T-helper 1 cell (primary cell): ENCODE measurements at regions not wholly inside any gene's neighbourhood (a gene's known extent, or its start where the extent isn't known, plus 50 kb on each side); places are given as distances from the start of the nearest gene placed in this dataset.

Source experiments
- DNase-seq, 5 donors: peaks; one replicate each; pipeline ENCODE4 v3.0.0-alpha.2; 2012 to 2020

DNA sequence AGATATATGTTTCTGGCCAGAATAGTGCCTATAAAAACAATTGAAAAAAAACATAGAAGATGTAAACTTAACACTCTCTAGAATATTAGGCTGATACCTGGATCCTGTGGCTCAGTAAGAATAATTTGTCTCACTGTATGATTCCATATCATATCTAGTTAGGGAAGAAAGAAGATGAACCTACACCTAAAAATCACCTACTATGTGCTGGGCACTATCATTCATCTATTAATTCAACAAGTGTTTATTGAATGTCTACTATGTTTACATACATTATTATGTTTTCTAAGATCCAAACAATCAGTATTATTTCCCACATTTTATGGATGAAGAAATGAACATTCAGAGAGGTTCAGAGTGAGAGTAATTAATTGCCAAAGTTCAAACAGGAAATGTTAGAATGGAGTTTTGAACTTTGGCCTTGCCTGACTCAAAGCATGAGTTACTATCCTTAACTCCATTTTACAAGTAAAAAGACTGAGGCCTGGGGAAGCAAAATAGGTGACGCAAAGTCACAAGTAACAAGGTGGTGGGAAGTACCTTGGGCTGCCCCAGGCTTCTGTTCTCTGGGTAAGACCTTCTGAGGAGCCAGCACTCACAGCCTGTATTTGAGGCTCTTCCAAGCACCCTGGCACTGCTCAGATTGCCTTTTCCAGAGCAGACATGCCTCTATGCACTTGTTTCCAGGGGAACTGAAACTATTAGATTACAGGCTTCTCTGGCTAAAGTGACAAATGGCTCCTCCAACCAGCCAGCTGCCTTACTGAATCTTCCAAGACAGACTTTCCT is 111.1 kb upstream of the ACSL4 start:
- no peak for DNase-seq

DNA sequence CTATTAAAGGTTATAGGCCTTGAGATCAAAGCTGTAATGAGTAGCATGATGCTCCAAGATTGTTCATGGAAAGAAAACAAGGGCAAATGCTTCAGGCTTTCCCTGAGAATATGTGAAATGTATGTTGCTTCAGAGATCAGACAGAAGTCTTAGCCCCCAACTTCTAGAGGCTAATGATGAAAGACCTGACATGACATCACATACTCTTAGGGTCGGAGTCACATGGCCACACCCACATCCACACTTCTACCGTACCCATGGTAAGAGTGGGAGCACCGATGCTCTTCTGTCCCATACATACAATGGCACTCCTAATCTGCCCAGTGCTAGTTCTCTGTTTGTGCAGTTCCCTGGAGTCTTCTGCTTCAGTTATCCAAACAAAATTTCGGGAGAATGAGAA is 111.9 kb upstream of the ACSL4 start:
- no peak for DNase-seq

DNA sequence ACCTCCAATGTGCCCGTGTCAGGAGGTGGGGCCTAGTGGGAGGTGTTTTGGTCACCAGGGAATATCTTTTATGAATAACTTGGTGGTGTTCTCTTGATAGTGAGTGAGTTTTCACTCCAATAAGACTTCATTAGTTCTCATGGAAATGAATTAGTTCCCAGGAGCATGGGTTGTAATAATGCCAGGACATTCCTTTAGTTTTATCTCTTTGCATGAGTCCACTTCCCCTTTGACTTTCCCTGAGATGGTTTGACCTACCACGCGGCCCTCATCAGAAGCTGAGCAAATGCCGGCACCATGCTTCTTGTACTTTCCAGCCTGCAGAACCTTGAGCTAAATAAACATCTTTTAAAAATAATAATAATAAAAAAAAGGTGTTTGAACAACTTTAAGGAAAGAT is 112.9 kb upstream of the ACSL4 start:
- DNase-seq: no peak

DNA sequence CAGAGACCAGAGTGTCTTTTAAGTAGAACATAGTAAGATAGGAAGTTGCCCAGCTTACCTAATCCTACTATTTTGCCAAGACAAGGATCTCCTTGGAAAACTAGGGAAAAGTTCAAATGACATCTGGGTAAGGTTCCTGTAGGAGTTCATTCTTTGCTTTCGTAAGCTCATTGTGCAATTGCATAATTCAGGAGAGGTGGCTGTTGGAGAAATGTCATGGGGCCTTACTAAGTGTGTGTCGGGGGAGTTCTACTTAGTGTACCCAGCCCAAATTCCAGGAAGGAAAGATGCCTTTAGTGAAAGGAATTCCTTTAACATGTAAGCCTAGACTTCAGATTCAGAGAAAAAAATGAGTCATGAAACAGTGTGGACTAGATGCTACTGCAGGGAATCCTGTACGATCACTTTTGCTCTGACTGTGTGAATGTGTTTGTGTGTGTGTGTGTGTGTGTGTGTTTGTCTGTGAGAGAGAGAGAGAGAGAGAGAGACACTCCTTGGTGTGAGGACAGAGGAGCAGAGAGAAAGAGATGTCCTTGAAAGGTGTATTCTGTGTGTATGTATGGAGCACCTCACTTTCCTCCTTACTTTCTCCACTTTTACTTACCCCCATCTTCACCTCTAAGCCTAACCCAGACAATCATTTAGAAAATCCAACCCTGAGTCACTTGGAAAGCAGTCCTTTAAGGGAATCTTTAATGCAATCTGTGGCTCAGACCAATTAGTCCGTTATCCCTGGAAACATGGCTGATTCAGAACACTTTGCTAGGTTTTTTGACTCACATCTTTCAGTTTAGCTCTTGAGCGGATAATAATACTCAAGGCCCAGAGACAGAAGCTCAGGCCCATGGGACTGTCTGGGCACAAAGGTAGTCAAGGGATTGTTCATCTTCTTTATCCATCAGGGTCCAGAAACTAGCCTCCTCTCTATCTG is 114.5 kb upstream of the ACSL4 start:
- peak in 1 of 5 donors; percentile 17 for DNase-seq

DNA sequence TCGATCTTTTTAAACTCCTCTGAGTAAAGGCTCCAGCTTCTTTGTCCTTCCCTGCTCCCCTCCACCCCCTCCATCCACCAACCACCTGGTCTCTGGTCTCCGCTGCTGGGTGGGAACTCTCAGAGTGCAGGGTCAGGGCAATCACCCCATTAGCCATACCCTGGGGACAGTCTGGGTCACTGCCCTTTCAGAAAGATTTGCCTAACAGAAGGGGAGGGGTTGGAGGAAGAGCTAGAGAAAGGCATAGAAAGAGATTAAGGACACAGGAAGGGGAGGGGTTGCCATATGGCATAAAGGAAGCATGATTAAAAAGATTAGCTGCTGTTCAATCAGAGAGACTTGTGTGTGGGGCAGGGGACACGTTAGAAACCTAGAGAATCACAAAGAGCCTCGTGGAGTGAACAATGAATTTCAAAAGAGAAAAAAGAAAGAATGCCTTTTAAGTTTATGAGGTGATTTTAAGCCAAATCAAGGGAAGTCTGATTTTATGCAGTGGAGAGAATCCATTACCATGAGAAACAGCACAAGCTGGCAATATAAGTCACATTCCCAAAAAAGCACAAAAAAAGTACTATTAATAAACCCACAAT is 115.5 kb upstream of the ACSL4 start:
- no peak for DNase-seq

DNA sequence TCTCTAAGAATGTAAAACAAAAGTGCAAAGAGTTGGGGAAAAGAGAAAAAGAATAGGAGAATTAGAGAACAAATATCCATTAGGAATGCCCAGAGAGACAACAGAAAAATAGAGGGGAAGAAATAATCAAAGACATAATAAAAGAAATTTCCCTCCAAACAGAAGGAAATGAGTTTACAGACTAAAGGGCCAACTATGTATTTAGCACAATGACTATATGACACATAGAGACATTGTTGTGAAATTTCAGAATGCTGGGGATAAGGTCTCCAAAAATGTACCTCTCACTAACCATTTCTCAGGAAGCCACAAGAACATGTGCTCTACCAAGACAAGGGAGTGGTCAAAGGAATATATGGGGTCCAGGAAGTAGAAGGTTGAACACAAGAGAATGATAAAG is 121.0 kb upstream of the ACSL4 start:
- DNase-seq: no peak

DNA sequence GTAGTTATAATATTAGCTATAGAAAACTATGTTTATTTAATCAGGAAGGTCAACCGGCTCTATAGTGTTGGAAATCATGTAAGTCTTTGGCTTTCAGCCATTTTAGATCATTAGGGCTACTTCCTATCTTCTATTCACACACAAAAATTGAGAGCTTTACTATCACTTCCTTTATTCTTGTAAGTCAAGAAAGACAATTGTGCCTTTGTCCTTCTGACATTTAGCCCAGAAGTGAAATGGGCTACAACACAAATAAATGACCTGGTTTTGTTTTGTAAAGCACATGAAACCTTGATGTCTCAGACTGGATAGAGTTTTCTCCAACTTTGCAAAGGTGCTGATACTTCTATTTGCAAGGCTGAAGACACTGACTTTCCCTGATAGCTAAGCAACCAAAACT is 122.4 kb upstream of the ACSL4 start:
- DNase-seq: no peak

DNA sequence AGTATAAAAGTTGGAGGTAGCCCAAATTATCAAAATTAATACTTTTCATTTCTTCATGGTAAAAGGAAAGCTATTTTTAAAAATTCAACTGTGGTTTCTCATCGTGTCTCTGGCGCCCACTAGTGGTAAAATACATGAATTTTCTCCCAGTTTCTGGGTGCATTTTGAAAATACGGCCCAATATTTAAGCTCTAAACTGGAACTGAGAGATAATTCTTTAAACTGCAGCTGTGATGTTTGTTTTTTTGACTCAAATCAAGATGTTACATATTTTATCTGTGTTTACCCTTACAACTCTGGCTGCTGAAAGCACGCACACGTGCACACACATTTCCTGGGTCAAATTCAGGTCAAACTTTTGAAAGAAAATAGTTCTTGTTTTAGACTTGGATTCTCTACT is 123.9 kb upstream of the ACSL4 start:
- peak in 2 of 5 donors; percentile 1 to 17 for DNase-seq

DNA sequence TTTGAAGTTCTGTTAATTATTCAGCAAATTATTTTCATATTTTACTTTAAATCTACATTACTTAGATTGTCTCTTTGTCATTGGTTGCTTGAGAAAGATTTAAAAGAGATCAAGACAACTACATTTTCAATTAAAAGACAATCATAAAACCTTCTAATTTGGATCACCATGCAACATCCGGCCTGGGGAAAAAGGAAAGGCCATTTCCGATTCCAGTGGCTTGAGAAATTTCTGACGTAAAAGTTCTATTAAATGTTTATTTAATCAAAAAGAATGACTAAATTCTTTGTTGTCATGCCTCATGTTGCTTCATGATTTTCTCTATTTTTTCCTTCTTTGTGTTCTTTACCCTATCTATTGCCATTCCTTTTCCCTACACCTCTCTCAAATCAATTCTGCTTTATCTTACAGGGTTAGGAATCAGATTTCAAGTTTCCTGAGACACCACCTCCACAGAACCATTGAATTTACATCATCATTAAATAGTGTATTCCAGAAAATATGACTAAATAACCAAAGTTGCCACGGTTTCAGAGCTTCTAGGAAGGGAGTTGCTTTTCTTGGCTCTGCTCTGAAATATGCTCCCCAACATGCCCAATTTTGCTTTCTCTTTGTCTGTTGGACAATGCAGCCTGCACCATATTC is 124.6 kb upstream of the ACSL4 start:
- no peak for DNase-seq

DNA sequence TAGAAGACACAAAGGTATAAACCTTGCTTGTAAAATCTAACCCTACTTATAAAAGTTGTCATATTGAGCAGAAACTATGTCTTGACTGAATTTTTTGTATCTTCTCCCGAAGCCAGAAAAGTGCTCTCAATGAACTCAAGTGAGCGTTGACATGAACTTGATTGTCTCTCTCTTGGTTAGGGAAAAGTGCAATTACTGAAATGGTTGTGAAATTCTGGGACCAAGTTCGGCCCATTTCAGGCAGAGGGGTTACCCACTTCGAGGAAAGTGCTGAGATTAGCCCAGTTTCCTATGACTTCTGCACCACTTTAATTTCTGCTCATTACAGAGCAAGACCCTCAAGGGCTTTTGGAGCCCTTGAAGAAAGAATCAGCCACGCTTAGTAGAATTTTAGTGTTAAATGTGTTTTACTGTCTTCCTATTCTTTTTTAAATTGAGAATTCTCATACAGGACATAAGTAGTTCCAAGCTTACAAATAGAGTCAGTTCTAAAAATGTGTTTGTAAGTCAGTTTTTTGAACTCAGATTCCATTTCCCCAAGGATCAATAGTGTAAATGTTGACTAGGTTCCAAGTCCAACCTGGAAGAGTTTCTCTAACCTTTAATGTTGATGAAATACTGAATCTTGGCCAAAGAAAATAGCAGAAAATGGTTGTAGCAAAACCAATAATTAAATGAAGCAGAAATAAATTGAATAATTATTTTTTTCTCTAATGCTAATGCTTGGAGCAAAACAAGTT is 125.7 kb upstream of the ACSL4 start:
- DNase-seq: no peak

DNA sequence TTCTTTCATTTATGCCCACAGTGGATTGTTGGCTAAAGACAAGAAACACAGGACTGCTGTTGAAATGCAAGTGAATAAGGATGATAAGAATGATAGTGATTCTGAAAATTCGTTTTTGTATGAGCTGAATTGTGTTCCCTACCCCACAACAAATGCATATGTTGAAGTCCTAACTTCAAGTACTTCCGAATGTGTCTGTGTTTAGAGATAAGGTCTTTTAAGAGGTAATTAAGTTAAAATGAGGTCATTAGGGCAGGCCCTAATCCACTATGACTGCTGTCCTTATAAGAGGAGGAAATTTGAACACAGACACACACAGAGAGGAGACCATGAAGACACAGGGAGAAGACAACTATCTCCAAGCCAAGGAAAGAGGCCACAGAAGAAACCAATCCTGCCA is 126.6 kb upstream of the ACSL4 start:
- DNase-seq: no peak

DNA sequence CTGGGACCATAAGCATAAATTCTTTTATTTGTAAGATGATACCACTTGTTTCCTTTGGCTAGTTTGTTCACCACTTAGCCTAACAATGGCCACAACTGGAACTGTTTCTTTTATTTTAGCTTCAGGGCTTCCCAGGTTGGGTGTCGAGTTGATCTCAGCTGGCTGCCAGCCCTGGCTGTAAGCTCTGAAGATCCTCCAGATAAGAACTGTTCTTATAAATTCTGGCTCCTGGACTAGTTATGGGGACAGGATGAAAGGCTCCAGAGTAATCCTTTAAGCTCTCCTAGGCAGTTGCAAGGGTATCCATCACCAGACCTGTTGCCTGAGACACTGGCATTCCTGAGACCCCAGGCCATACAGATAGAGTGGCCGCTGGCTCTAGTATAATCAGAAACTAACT is 129.4 kb upstream of the ACSL4 start:
- DNase-seq: no peak

DNA sequence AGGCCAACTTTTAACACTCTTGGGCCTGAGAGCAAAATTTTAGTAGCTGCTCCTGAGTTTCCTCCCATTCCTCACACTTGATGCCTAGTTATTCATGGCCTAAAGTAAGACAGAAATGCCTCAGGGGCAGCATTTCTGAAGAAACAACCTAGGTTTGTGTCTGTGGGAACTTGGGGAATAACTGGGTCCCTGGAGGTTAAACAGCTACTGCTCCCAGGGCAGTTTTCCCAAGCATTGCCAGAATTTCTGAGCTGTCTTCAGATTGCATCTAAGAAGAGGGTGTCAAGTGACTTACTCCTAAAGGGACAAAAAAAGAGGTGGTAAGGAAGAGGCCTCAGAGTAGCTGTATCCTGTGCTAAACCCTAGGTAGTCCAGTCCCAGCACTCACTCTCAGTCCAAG is 130.8 kb upstream of the ACSL4 start:
- no peak for DNase-seq

DNA sequence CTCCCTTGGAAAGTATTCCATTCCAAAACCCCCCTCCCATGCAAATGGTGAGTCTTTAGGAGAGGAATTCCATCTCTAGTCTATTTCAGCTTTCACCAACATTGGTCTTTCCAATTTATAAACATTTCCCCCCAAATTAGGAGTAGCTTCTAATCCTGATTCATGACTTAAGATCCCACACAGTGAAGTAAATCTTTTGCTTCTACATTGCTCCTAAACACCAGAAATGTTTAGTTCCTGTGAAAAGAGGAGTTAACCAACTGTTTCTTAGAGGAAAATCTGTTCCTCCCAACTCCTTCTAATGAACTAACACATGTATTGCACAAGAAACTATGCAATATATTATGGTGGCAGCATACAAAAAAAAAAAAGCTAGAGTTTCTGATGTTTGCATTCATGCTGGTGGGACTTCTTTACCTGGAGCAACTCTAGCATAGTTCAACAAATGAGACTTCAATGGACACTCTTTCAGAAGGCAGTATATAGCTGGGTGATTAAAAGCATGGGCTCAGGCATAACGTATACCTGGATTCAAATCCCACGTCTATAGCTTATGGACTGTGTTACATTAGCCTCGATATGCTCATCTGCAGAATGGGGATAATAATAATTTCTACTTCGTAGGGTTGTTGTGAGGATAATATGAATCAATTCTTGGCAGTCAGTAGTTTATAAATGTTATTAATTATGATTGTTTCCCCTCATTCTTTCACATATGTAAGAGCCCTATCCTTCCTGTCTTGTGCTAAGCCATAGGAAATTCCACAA is 131.6 kb upstream of the TMEM164 start:
- no peak for DNase-seq

DNA sequence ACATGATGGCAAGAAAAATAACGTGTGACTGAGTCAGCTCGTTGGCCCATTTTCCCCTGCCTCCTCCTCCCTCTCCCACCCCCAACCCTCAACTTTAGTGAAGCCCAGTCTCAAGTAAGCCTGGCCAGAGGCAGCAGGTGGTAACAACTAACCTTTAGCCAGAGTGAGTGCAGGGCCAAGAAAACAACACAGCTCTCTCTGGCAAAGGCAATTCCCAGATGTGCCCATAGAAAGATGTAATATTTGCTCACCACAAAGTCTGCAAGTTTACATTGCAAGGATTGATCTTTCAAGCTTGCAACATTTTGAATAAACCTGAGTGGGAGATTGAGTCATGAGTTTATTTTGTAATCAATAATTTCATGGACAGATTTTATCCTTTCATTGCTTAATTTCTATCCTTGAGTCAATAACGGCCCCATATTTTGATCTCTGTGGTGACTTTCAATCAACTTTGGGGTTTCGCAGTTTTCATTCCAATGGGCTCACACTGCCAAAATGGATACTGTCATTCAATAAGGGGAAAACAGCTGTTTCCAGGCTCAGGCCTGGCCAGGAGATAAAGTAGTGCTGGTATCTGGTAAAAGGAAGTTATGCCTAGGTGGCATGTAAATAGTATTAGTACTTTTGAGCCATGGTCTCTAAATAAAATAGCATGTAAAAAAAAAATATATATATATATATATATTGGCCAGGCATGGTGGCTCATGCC is 130.7 kb upstream of the TMEM164 start:
- no peak for DNase-seq

DNA sequence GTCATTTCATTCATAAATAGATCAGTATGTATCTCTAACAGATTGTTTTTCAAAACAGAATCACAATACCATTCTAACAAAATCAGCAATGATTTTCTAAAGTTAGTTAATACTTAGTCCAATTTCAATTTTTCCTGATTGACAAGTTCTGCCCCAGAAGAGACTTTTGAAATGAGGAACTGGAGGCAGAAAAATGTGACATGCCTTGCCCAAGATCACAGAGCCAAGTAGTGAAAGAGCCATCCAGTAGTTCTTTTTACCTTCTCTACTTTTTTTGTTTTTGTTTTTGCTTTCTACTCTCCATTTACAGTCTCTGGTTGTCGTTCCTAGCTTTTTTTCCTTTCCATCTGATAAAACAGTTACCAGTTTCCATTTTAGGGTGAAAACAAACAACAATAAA is 129.3 kb upstream of the TMEM164 start:
- DNase-seq: no peak

DNA sequence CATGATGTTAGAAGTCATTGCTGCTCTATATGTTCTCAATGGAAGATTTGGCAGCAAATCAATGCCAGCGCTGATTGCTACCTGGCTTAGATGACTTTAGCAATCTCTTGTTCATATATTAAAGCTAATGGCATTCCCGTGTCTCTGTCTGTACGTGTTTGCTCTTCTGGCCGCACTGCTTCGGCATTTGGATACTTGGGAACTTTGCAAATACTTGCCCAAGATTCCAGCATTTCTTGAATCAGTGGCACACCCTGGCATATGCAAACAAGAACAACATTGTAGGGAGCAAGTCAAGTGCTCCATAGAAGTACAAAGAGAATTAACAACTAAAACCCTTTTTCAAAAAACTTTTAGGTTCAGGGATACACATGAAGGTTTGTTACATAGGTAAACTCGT is 128.9 kb upstream of the TMEM164 start:
- DNase-seq: no peak

DNA sequence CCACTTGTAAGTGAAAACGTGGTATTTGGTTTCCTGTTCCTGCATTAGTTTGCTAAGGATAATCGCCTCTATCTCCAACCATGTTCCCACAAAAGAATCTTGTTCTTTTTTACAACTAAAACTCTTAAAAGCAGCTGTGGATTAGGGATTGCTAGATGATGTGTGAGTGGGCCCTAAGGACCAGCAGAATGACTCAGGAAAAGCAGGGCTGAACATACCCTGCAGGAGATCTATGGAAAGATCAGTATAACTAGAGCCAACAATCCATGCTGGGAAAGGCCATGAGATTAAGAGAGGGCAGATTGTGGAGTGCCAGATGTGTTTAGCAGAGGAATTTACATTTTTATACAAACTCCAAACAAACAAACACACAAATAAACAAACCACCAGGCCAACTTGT is 128.4 kb upstream of the TMEM164 start:
- DNase-seq: no peak

DNA sequence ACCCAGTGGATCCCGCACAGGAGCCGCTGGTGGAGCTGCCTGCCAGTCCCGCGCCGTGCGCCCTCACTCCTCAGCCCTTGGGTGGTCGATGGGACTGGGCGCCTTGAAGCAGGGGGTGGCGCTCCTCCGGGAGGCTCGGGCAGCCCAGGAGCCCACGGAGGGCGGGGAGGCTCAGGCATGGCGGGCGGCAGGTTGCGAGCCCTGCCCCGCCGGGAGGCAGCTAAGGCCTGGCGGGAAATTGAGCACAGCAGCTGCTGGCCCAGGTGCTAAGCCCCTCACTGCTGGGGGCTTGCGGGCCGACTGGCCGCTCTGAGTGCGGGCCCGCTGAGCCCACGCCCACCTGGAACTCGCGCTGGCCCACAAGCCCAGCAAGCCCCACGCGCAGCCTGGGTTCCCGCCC is 127.1 kb upstream of the TMEM164 start:
- DNase-seq: no peak

DNA sequence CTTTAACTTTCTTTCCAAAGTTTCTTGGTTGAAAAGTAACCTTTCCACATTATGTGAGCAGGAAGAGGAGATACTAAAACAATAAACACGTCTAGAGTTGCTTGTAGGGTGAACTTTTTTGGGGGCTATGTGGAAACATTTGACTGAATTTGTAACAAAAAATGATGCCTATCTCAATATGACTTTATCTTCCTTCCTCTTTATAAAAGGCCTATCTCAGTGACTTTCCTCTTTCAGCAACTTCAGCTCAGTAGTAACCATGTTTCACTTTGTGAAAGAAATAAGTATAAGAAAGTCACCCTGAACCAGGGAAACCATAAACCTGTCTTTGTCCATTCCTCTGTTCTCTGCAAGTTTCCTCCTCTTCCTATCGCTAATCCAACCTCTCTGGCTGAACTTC is 124.7 kb upstream of the TMEM164 start:
- no peak for DNase-seq

DNA sequence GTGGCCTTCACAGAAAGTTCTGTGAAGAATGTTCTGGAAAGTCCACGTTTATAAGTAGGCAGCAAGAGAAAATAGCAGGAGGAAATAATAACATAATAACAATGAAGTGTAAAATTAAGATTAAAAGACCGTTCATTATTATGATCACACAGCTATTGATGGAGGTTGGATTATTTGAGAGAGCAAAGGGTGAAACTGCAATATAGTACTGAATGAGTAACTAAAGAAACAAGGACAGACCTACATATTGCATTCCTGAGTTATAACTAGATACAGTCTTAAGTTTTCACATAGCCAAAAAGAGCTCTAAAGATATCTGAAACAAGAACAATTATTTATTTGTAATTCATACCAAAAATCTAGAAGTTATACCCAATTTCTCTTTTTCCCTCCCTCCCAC is 122.9 kb upstream of the TMEM164 start:
- DNase-seq: no peak
